MM.1S (cell line): ENCODE measurements at regions not wholly inside any gene's neighbourhood (a gene's known extent, or its start where the extent isn't known, plus 50 kb on each side); places are given as distances from the start of the nearest gene placed in this dataset.

ENCODE experiments used
- CTCF ChIP-seq: fragments of 300-600 bp; sonication (generic); IDR thresholded peaks from 2 replicates; pipeline ENCODE4 v1.5.1; 2016; ENCODE audit warnings: antibody characterized with exemption, low read length, mixed read lengths
- EZH2 ChIP-seq: fragments of 300-600 bp; sonication (generic); optimal IDR thresholded peaks from 2 replicates; pipeline ENCODE3; 2017; ENCODE audit warnings: low read depth, mild to moderate bottlenecking, antibody characterized with exemption, low read length, mixed read lengths
- EZH2phosphoT487 ChIP-seq: fragments of 300-600 bp; sonication (generic); IDR thresholded peaks from 2 replicates; pipeline ENCODE4 v1.6.1; 2018; ENCODE audit warnings: antibody characterized with exemption, low read length

- TF ChIP-seq EZH2phosphoT487, result no peak
- no peak for TF ChIP-seq CTCF
- no peak for TF ChIP-seq EZH2
Observed at GRCh38 chr1:29670752-29671151, 434.4 kb downstream of the PTPRU start.
